IMR-90 (cell line): ENCODE measurements at regions not wholly inside any gene's neighbourhood (a gene's known extent, or its start where the extent isn't known, plus 50 kb on each side); places are given as distances from the start of the nearest gene placed in this dataset.
"Not testable (repeated sequence)": the region's sequence is repeated elsewhere in the genome, so short reads cannot be mapped to it uniquely, and the experiment has no call there.

ENCODE experiments used
- CEBPB ChIP-seq: IDR thresholded peaks from 2 replicates; pipeline ENCODE4 v1.6.1; 2012; ENCODE audit warnings: low read depth, low read length, improper control_type of control experiment
- POLR2A ChIP-seq: IDR thresholded peaks from 2 replicates; pipeline ENCODE4 v1.6.1; 2012; ENCODE audit warnings: mild to moderate bottlenecking, low read depth, low read length
- RFX5 ChIP-seq: IDR thresholded peaks from 2 replicates; pipeline ENCODE4 v1.8.0; 2012; ENCODE audit warnings: low read depth, mild to moderate bottlenecking, low read length, moderate library complexity
- TF ChIP-seq, protein P1 (sequence below): fragments of 150-350 bp; IDR thresholded peaks from 2 replicates; pipeline ENCODE4 v1.6.1; 2017; ENCODE audit warnings: mild to moderate bottlenecking, antibody characterized with exemption, low read length, low read depth
- TF ChIP-seq, protein P2 (sequence below): conservative IDR thresholded peaks from 2 replicates; pipeline ENCODE4 v1.5.1; 2012; ENCODE audit warnings: mild to moderate bottlenecking, low read depth, low read length, improper control_type of control experiment
- TF ChIP-seq, protein P3 (sequence below): fragments of 150-350 bp; IDR thresholded peaks from 2 replicates; pipeline ENCODE4 v1.6.1; 2016; ENCODE audit warnings: low read depth, mild to moderate bottlenecking, low read length, moderate library complexity, borderline replicate concordance

DNA sequence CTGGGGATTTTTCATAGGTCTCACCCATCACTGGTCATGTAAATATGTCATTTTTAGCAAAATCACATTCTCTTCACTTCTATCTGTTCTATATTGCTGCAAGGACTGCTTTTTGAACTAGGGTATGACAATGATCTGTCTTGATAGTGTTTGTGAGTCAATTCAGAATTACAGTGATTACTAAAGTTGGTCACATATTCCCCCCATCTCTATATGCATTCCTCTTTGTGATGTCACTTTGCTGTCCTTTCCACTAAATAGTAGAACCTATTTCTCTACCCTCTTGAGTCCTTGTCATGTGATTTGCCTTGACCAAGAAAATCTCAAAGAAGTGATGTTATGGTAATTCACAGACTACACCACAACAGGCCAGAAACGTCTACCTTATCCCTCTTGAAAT is 243.9 kb downstream of the NPIPA8 start:
- TF ChIP-seq, protein P1, sequence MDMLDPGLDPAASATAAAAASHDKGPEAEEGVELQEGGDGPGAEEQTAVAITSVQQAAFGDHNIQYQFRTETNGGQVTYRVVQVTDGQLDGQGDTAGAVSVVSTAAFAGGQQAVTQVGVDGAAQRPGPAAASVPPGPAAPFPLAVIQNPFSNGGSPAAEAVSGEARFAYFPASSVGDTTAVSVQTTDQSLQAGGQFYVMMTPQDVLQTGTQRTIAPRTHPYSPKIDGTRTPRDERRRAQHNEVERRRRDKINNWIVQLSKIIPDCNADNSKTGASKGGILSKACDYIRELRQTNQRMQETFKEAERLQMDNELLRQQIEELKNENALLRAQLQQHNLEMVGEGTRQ: not testable (repeated sequence)
- TF ChIP-seq, protein P2, sequence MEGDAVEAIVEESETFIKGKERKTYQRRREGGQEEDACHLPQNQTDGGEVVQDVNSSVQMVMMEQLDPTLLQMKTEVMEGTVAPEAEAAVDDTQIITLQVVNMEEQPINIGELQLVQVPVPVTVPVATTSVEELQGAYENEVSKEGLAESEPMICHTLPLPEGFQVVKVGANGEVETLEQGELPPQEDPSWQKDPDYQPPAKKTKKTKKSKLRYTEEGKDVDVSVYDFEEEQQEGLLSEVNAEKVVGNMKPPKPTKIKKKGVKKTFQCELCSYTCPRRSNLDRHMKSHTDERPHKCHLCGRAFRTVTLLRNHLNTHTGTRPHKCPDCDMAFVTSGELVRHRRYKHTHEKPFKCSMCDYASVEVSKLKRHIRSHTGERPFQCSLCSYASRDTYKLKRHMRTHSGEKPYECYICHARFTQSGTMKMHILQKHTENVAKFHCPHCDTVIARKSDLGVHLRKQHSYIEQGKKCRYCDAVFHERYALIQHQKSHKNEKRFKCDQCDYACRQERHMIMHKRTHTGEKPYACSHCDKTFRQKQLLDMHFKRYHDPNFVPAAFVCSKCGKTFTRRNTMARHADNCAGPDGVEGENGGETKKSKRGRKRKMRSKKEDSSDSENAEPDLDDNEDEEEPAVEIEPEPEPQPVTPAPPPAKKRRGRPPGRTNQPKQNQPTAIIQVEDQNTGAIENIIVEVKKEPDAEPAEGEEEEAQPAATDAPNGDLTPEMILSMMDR: not testable (repeated sequence)
- not testable (repeated sequence) for TF ChIP-seq POLR2A, CEBPB, RFX5
- TF ChIP-seq, protein P3, sequence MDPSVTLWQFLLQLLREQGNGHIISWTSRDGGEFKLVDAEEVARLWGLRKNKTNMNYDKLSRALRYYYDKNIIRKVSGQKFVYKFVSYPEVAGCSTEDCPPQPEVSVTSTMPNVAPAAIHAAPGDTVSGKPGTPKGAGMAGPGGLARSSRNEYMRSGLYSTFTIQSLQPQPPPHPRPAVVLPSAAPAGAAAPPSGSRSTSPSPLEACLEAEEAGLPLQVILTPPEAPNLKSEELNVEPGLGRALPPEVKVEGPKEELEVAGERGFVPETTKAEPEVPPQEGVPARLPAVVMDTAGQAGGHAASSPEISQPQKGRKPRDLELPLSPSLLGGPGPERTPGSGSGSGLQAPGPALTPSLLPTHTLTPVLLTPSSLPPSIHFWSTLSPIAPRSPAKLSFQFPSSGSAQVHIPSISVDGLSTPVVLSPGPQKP: not testable (repeated sequence)
